ENCODE measurements at regions not wholly inside any gene's neighbourhood (a gene's known extent, or its start where the extent isn't known, plus 50 kb on each side); places are given as distances from the start of the nearest gene placed in this dataset.

- H3K4me1 ChIP-seq (ENCODE audit: control insufficient read depth, extremely low read depth, insufficient read depth, low read length) = no peaks in the 10 kb centered on the region
- TF ChIP-seq CTCF (optimal IDR thresholded peaks at IDR 0.05 in 1 of 3, IDR thresholded peaks at IDR 0.05 in 1 of 3, conservative IDR thresholded peaks at IDR 0.05 in 1 of 3; ENCODE audit: extremely low read depth in 1 of 3, insufficient read depth in 2 of 3, low read length in 3 of 3) (no peak), EZH2 (IDR thresholded peaks at IDR 0.05; ENCODE audit: low read length) (no peak)
- H3K4me2 ChIP-seq (ENCODE audit: control insufficient read depth, extremely low read depth, insufficient read depth, low read depth, low read length) = no peak overlapping the region
- no peaks in the 10 kb centered on the region for H3K9me3 ChIP-seq (ENCODE audit: control insufficient read depth, low read depth, low read length)
- no peak overlapping the region for H3K9ac ChIP-seq (ENCODE audit: control insufficient read depth, extremely low read depth, insufficient read depth, low read length)
- no peak overlapping the region for H2AFZ ChIP-seq (ENCODE audit: control insufficient read depth, low read length)
- dilution Hi-C loops (cut with MboI; ENCODE audit: extremely low pct_ligation_motif_present, low sequenced_read_pairs) = no loop called here
- no peaks in the 10 kb centered on the region for H4K20me1 ChIP-seq (ENCODE audit: control insufficient read depth, extremely low read depth, insufficient read depth, low read length)
- FAIRE-seq (no peak), DNase-seq (ENCODE audit: low read depth, low spot score) (no peak)
- no peak overlapping the region for H3K4me3 ChIP-seq (ENCODE audit: control insufficient read depth in 2 of 3, extremely low read depth in 1 of 3, insufficient read depth in 2 of 3, low read depth in 1 of 3, low read length in 3 of 3)
- no peaks in the 10 kb centered on the region for H3K9me1 ChIP-seq (ENCODE audit: control insufficient read depth, extremely low read depth, insufficient read depth, low read length)
- H3K79me2 ChIP-seq (ENCODE audit: control insufficient read depth, insufficient read depth, low read length) = no peaks in the 10 kb centered on the region
- no peak overlapping the region for H3K27ac ChIP-seq (ENCODE audit: control insufficient read depth, insufficient read depth, low read length)
- no peaks in the 10 kb centered on the region for H3K36me3 ChIP-seq (ENCODE audit: control insufficient read depth in 2 of 2, extremely low read depth in 1 of 2, insufficient read depth in 2 of 2, low read length in 2 of 2)
- H3K27me3 ChIP-seq (ENCODE audit: control insufficient read depth, extremely low read depth, insufficient read depth, low read length) = peaks cover 5% of the 10 kb centered on the region
Measured at GRCh38 chr9:85347541-85347940, 394.2 kb downstream of the AGTPBP1 start.

GRCh38 chr9:85344901-85345300 lies 396.9 kb downstream of the AGTPBP1 start:
- Histone ChIP-seq H3K9me1 (ENCODE audit: control insufficient read depth, extremely low read depth, insufficient read depth, low read length) (no peaks in the 10 kb centered on the region), H3K4me1 (ENCODE audit: control insufficient read depth, extremely low read depth, insufficient read depth, low read length) (no peaks in the 10 kb centered on the region), H3K36me3 (ENCODE audit: control insufficient read depth in 2 of 2, extremely low read depth in 1 of 2, insufficient read depth in 2 of 2, low read length in 2 of 2) (no peaks in the 10 kb centered on the region), H3K27ac (ENCODE audit: control insufficient read depth, insufficient read depth, low read length) (no peak overlapping the region), H3K4me3 (ENCODE audit: control insufficient read depth in 2 of 3, extremely low read depth in 1 of 3, insufficient read depth in 2 of 3, low read depth in 1 of 3, low read length in 3 of 3) (no peak overlapping the region), H4K20me1 (ENCODE audit: control insufficient read depth, extremely low read depth, insufficient read depth, low read length) (no peaks in the 10 kb centered on the region), H3K4me2 (ENCODE audit: control insufficient read depth, extremely low read depth, insufficient read depth, low read depth, low read length) (no peak overlapping the region), H3K27me3 (ENCODE audit: control insufficient read depth, extremely low read depth, insufficient read depth, low read length) (peaks cover 5% of the 10 kb centered on the region), H2AFZ (ENCODE audit: control insufficient read depth, low read length) (no peak overlapping the region), H3K79me2 (ENCODE audit: control insufficient read depth, insufficient read depth, low read length) (no peaks in the 10 kb centered on the region), H3K9ac (ENCODE audit: control insufficient read depth, extremely low read depth, insufficient read depth, low read length) (no peak overlapping the region), H3K9me3 (ENCODE audit: control insufficient read depth, low read depth, low read length) (no peaks in the 10 kb centered on the region)
- dilution Hi-C loops (cut with MboI; ENCODE audit: extremely low pct_ligation_motif_present, low sequenced_read_pairs) = no loop called here
- TF ChIP-seq CTCF (optimal IDR thresholded peaks at IDR 0.05 in 1 of 3, IDR thresholded peaks at IDR 0.05 in 1 of 3, conservative IDR thresholded peaks at IDR 0.05 in 1 of 3; ENCODE audit: extremely low read depth in 1 of 3, insufficient read depth in 2 of 3, low read length in 3 of 3) = no peak
- DNase-seq (ENCODE audit: low read depth, low spot score) (no peak), FAIRE-seq (peak; percentile 29)
